SKM-1 treated with dmso at 0.1 percent for 144 hours (cell line): ENCODE measurements at regions not wholly inside any gene's neighbourhood (a gene's known extent, or its start where the extent isn't known, plus 50 kb on each side); places are given as distances from the start of the nearest gene placed in this dataset.

Experiments
- DNase-seq: peaks from one replicate; lab custom pipeline; 2025; ENCODE audit not compliant: unreplicated experiment; lab: John Stamatoyannopoulos, UW

GRCh38 chr5:74324556-74324955 lies 316.0 kb downstream of the ENC1 start:
- DNase-seq: no peak

GRCh38 chr5:74322944-74323343 lies 317.6 kb downstream of the ENC1 start:
- no peak for DNase-seq

GRCh38 chr5:74322191-74322590 lies 318.3 kb downstream of the ENC1 start:
- no peak for DNase-seq

GRCh38 chr5:74321326-74321725 lies 319.2 kb downstream of the ENC1 start:
- no peak for DNase-seq

- DNase-seq: no peak
These were observed 320.0 kb downstream of the ENC1 start for GRCh38 chr5:74320526-74320925.

- no peak for DNase-seq
These were observed 321.5 kb downstream of the ENC1 start for GRCh38 chr5:74319076-74319475.

- DNase-seq: no peak
These were observed 324.4 kb downstream of the ENC1 start for GRCh38 chr5:74316064-74316603.

- DNase-seq: no peak
These were observed 325.6 kb downstream of the ENC1 start for GRCh38 chr5:74314906-74315305.

- no peak for DNase-seq
These were observed 326.6 kb downstream of the ENC1 start for GRCh38 chr5:74313896-74314295.

- no peak for DNase-seq
These were observed 327.8 kb downstream of the ENC1 start for GRCh38 chr5:74312746-74313145.

- DNase-seq: no peak
These were observed 328.6 kb downstream of the ENC1 start for GRCh38 chr5:74311961-74312360.

- no peak for DNase-seq
These were observed 329.3 kb downstream of the ENC1 start for GRCh38 chr5:74310997-74311930.

GRCh38 chr5:74310386-74310785 lies 330.1 kb downstream of the ENC1 start:
- no peak for DNase-seq

- DNase-seq: no peak
These were observed 331.5 kb downstream of the ENC1 start for GRCh38 chr5:74309050-74309449.

GRCh38 chr5:74306845-74307244 lies 333.7 kb downstream of the ENC1 start:
- DNase-seq: no peak

GRCh38 chr5:74304536-74304935 lies 336.0 kb downstream of the ENC1 start:
- DNase-seq: no peak

GRCh38 chr5:74303578-74303977 lies 336.9 kb downstream of the ENC1 start:
- DNase-seq: no peak

GRCh38 chr5:74301576-74301975 lies 339.0 kb downstream of the ENC1 start:
- no peak for DNase-seq

GRCh38 chr5:74300808-74301389 lies 339.6 kb downstream of the ENC1 start:
- DNase-seq: no peak

- DNase-seq: no peak
These were observed 340.7 kb downstream of the ENC1 start for GRCh38 chr5:74299833-74300232.

- no peak for DNase-seq
These were observed 343.7 kb downstream of the ENC1 start for GRCh38 chr5:74296685-74297408.

- no peak for DNase-seq
These were observed 344.9 kb downstream of the ENC1 start for GRCh38 chr5:74295676-74296075.
